HepG2 (cell line): ENCODE measurements at regions not wholly inside any gene's neighbourhood (a gene's known extent, or its start where the extent isn't known, plus 50 kb on each side); places are given as distances from the start of the nearest gene placed in this dataset.

Experiments
- ATF1 ChIP-seq: IDR thresholded peaks from 2 replicates; pipeline ENCODE4 v1.6.1; 2016; ENCODE audit warnings: mild to moderate bottlenecking, control low read depth
- ETV6 ChIP-seq: sonication (generic); formaldehyde crosslinking; conservative IDR thresholded peaks from 2 replicates; pipeline ENCODE4 v1.4.0; 2020; ENCODE audit warnings: missing genetic modification reagents
- JUNB ChIP-seq: sonication (generic); formaldehyde crosslinking; IDR thresholded peaks from 2 replicates; pipeline ENCODE4 v1.8.0; 2022; ENCODE audit warnings: missing genetic modification reagents, mild to moderate bottlenecking, borderline replicate concordance
- POLR2A ChIP-seq, 2 experiments: IDR thresholded peaks; 2 replicates each; pipeline ENCODE4 v1.6.1; 2011; ENCODE audit warnings: low read depth in 2 of 2, low read length in 2 of 2, mild to moderate bottlenecking in 1 of 2, moderate library complexity in 1 of 2; ENCODE audit not compliant: insufficient read depth in 1 of 2
- POLR2AphosphoS5 ChIP-seq: IDR thresholded peaks from 2 replicates; pipeline ENCODE4 v1.6.1; 2012; ENCODE audit warnings: low read depth, low read length
- ZNF121 ChIP-seq: sonication (generic); formaldehyde crosslinking; IDR thresholded peaks from 2 replicates; pipeline ENCODE4 v1.5.0; 2020; ENCODE audit warnings: mild to moderate bottlenecking, missing genetic modification reagents
- ZNF780A ChIP-seq: sonication (generic); formaldehyde crosslinking; IDR thresholded peaks from 2 replicates; pipeline ENCODE4 v1.8.0; 2022; ENCODE audit warnings: mild to moderate bottlenecking, missing genetic modification reagents, moderate library complexity
- TF ChIP-seq, protein P1 (sequence below): sonication (generic); formaldehyde crosslinking; IDR thresholded peaks from 2 replicates; pipeline ENCODE4 v1.5.0; 2020; ENCODE audit warnings: mild to moderate bottlenecking, missing genetic modification reagents, moderate library complexity
- TF ChIP-seq, protein P2 (sequence below): sonication (generic); formaldehyde crosslinking; IDR thresholded peaks from 2 replicates; pipeline ENCODE4 v1.4.0; 2020; ENCODE audit warnings: low read depth, mild to moderate bottlenecking, missing genetic modification reagents
- TF ChIP-seq, protein P3 (sequence below): sonication (generic); formaldehyde crosslinking; IDR thresholded peaks from 2 replicates; pipeline ENCODE4 v1.4.0; 2020; ENCODE audit warnings: missing genetic modification reagents, borderline replicate concordance
- TF ChIP-seq, protein P4 (sequence below): sonication (generic); formaldehyde crosslinking; IDR thresholded peaks from 2 replicates; pipeline ENCODE4 v1.4.0; 2020; ENCODE audit warnings: missing genetic modification reagents

DNA sequence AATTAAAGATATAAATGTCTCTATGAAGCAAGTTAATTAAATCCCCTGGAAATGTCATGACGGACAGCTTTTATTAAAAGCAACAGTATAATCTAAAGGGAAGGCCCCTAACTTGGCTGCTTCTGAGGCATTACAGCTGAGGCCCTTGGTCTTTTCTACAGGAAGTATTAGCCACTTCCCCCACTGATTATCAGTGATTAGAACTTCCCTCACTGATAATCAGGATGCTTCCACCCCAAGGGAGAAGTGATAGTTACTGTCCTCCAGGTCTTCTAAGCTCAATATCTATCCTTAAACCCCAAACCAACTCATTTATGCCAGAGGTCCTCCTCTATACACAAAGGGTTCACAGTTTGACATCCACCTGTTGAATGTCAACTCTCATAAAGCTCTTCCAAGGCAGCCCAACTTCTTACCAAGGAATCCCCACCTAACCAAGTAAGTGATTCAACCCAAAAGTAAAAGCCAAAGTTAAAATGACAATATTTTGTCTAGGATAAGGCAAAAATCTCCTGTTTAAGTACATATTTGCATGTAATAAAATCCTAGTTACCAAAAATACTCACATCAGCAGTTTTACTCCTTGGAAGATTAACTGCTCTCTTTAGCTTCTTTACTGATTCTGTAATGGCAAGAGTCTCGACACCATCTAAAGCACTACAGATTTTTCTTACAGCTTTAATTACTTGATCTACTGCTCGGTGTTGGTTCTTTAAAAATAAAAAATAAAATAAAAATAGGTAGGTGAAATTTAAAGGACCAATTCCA is 58.6 kb upstream of the RPS13 start:
- TF ChIP-seq ZNF780A (CRISPR knock-in tag) (no peak), JUNB (no peak), ATF1 (CRISPR knock-in tag) (no peak), ZNF121 (CRISPR knock-in tag) (no peak), POLR2AphosphoS5 (no peak), ETV6 (CRISPR knock-in tag) (no peak), POLR2A (IDR thresholded peaks at IDR 0.05; ENCODE audit: insufficient read depth in 1 of 2, low read depth in 2 of 2, low read length in 2 of 2) (no peak)
- TF ChIP-seq, protein P1, sequence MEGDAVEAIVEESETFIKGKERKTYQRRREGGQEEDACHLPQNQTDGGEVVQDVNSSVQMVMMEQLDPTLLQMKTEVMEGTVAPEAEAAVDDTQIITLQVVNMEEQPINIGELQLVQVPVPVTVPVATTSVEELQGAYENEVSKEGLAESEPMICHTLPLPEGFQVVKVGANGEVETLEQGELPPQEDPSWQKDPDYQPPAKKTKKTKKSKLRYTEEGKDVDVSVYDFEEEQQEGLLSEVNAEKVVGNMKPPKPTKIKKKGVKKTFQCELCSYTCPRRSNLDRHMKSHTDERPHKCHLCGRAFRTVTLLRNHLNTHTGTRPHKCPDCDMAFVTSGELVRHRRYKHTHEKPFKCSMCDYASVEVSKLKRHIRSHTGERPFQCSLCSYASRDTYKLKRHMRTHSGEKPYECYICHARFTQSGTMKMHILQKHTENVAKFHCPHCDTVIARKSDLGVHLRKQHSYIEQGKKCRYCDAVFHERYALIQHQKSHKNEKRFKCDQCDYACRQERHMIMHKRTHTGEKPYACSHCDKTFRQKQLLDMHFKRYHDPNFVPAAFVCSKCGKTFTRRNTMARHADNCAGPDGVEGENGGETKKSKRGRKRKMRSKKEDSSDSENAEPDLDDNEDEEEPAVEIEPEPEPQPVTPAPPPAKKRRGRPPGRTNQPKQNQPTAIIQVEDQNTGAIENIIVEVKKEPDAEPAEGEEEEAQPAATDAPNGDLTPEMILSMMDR (CRISPR knock-in tag), result no peak
- TF ChIP-seq, protein P2, sequence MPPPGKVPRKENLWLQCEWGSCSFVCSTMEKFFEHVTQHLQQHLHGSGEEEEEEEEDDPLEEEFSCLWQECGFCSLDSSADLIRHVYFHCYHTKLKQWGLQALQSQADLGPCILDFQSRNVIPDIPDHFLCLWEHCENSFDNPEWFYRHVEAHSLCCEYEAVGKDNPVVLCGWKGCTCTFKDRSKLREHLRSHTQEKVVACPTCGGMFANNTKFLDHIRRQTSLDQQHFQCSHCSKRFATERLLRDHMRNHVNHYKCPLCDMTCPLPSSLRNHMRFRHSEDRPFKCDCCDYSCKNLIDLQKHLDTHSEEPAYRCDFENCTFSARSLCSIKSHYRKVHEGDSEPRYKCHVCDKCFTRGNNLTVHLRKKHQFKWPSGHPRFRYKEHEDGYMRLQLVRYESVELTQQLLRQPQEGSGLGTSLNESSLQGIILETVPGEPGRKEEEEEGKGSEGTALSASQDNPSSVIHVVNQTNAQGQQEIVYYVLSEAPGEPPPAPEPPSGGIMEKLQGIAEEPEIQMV, result no peak
- TF ChIP-seq, protein P3, sequence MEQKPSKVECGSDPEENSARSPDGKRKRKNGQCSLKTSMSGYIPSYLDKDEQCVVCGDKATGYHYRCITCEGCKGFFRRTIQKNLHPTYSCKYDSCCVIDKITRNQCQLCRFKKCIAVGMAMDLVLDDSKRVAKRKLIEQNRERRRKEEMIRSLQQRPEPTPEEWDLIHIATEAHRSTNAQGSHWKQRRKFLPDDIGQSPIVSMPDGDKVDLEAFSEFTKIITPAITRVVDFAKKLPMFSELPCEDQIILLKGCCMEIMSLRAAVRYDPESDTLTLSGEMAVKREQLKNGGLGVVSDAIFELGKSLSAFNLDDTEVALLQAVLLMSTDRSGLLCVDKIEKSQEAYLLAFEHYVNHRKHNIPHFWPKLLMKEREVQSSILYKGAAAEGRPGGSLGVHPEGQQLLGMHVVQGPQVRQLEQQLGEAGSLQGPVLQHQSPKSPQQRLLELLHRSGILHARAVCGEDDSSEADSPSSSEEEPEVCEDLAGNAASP (CRISPR knock-in tag), result no peak
- TF ChIP-seq, protein P4, sequence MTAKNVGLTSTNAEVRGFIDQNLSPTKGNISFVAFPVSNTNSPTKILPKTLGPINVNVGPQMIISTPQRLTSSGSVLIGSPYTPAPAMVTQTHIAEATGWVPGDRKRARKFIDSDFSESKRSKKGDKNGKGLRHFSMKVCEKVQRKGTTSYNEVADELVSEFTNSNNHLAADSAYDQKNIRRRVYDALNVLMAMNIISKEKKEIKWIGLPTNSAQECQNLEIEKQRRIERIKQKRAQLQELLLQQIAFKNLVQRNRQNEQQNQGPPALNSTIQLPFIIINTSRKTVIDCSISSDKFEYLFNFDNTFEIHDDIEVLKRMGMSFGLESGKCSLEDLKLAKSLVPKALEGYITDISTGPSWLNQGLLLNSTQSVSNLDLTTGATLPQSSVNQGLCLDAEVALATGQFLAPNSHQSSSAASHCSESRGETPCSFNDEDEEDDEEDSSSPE (CRISPR knock-in tag), result no peak
